PC-3 (cell line): ENCODE measurements at regions not wholly inside any gene's neighbourhood (a gene's known extent, or its start where the extent isn't known, plus 50 kb on each side); places are given as distances from the start of the nearest gene placed in this dataset.

ENCODE experiments used
- ATAC-seq: fragments of 200-7000 bp; cut with Tn5 transposase; 2 replicates; pipeline ENCODE4 v1.9.1; 2020; ENCODE audit warnings: mild to moderate bottlenecking, moderate library complexity
- BruUV-seq: library from RNA; stranded (reverse); fragments of 400-500 nt; replicated peaks from 2 replicates; lab custom pipeline; 2021; lab: Mats Ljungman, UMichigan
- CTCF ChIA-PET: fragments of 300-600 bp; sonication (Branson Sonifier 250); formaldehyde crosslinking; loops from one replicate; lab custom pipeline; 2022; ENCODE audit warnings: antibody characterized with exemption; lab: Charles Lee
- POLR2A ChIA-PET: fragments of 300-600 bp; sonication (Branson Sonifier 250); formaldehyde crosslinking; loops from one replicate; lab custom pipeline; 2022; ENCODE audit warnings: antibody characterized with exemption; ENCODE audit not compliant: unreplicated experiment; lab: Charles Lee
- DNase-seq: peaks from one replicate; pipeline ENCODE4 v3.0.0-alpha.2; 2015
- H2AFZ ChIP-seq: fragments of 300-600 bp; sonication (generic); 2 replicates; pipeline ENCODE4 v1.6.0; 2016; ENCODE audit warnings: antibody characterized with exemption, low read length
- H3F3A ChIP-seq: fragments of 300-600 bp; sonication (generic); one replicate; pipeline ENCODE4 v1.6.0; 2017; ENCODE audit warnings: antibody characterized with exemption, low read length, control low read depth, mild to moderate bottlenecking; ENCODE audit not compliant: unreplicated experiment
- H3K27ac ChIP-seq: fragments of 300-600 bp; sonication (generic); 2 replicates; pipeline ENCODE4 v1.5.1; 2016; ENCODE audit warnings: mild to moderate bottlenecking, low read length
- H3K27me3 ChIP-seq: fragments of 300-600 bp; sonication (generic); 2 replicates; pipeline ENCODE4 v1.6.1; 2016; ENCODE audit warnings: low read length, mixed read lengths
- H3K36me3 ChIP-seq: fragments of 300-600 bp; sonication (generic); 2 replicates; pipeline ENCODE4 v1.6.1; 2016; ENCODE audit warnings: low read depth, mixed run types, low read length, mixed read lengths
- H3K4me1 ChIP-seq: fragments of 300-600 bp; sonication (generic); 2 replicates; pipeline ENCODE4 v1.5.1; 2016; ENCODE audit warnings: low read length; ENCODE audit not compliant: insufficient read depth
- H3K4me2 ChIP-seq: fragments of 300-600 bp; sonication (generic); 2 replicates; pipeline ENCODE4 v1.6.0; 2016; ENCODE audit warnings: low read length
- H3K4me3 ChIP-seq: fragments of 300-600 bp; sonication (generic); 2 replicates; pipeline ENCODE4 v1.5.1; 2016; ENCODE audit warnings: mild to moderate bottlenecking, low read length, mixed read lengths
- H3K79me2 ChIP-seq: fragments of 300-600 bp; sonication (generic); 2 replicates; pipeline ENCODE4 v1.6.1; 2017; ENCODE audit warnings: low read length, mixed read lengths
- H3K9ac ChIP-seq: fragments of 300-600 bp; sonication (generic); 2 replicates; pipeline ENCODE4 v1.6.0; 2016; ENCODE audit warnings: mild to moderate bottlenecking, low read length
- H3K9me2 ChIP-seq: fragments of 300-600 bp; sonication (generic); replicated peaks from 2 replicates; pipeline ENCODE4 v1.6.1; 2016; ENCODE audit warnings: mixed run types, low read length, mixed read lengths
- H3K9me3 ChIP-seq: fragments of 300-600 bp; sonication (generic); 2 replicates; pipeline ENCODE4 v1.6.1; 2016; ENCODE audit warnings: low read length, mixed read lengths
- H4K20me1 ChIP-seq: fragments of 300-600 bp; sonication (generic); 2 replicates; pipeline ENCODE4 v1.6.1; 2016; ENCODE audit warnings: low read length, mixed read lengths
- CTCF ChIP-seq: fragments of 300-600 bp; sonication (generic); conservative IDR thresholded peaks from 2 replicates; pipeline ENCODE4 v1.5.1; 2017; ENCODE audit warnings: antibody characterized with exemption, low read depth, mild to moderate bottlenecking, low read length
- EZH2 ChIP-seq: fragments of 300-600 bp; sonication (generic); IDR thresholded peaks from one replicate; pipeline ENCODE4 v1.6.1; 2017; ENCODE audit warnings: antibody characterized with exemption, mild to moderate bottlenecking, low read length; ENCODE audit not compliant: unreplicated experiment
- EZH2phosphoT487 ChIP-seq: fragments of 300-600 bp; sonication (generic); IDR thresholded peaks from 2 replicates; pipeline ENCODE4 v1.6.1; 2018; ENCODE audit warnings: mild to moderate bottlenecking, antibody characterized with exemption, low read length, borderline replicate concordance
- intact Hi-C: fragments of 100-400 bp; cut with micrococcal nuclease; formaldehyde crosslinking; loops from 2 replicates; pipeline ENCODE4 v1.9.0; 2023

GRCh38 chr6:170177772-170178560 is 112.9 kb downstream of the DLL1 start:
- BruUV-seq = no TSS peak
- H3K27me3 ChIP-seq = no peaks in the 10 kb centered on the region
- H3K4me2 ChIP-seq = peak overlapping the region; percentile 36
- peak overlapping the region; percentile 69 for H3K27ac ChIP-seq
- H4K20me1 ChIP-seq = no peaks in the 10 kb centered on the region
- H3K36me3 ChIP-seq = no peaks in the 10 kb centered on the region
- no peak overlapping the region for H3K4me3 ChIP-seq
- intact Hi-C loops = loop anchor here (2.0 kb wide), 1 partner anchor 115 kb away; no protein-coding TSS in a partner anchor
- H3K79me2 ChIP-seq = no peaks in the 10 kb centered on the region
- no peaks in the 10 kb centered on the region for H3F3A ChIP-seq
- ATAC-seq (peak; percentile 21), DNase-seq (peak; percentile 37)
- H3K9ac ChIP-seq = no peak overlapping the region
- no peaks in the 10 kb centered on the region for H3K9me2 ChIP-seq
- H3K9me3 ChIP-seq = no peaks in the 10 kb centered on the region
- H2AFZ ChIP-seq = 0 out of 2 replicates have a peak overlapping the region, but pooled peaks have one; percentile 30
- POLR2A ChIA-PET = interaction anchor here (0.6 kb wide), 1 partner anchor 1481 kb away, joined by 3 read pairs; no protein-coding TSS in a partner anchor
- TF ChIP-seq CTCF (no peak), EZH2phosphoT487 (no peak), EZH2 (no peak)
- H3K4me1 ChIP-seq = peaks cover 31% of the 10 kb centered on the region
- CTCF ChIA-PET = no interaction called here

GRCh38 chr6:170176898-170177771 is 113.7 kb downstream of the DLL1 start:
- ChIA-PET POLR2A (no interaction called here), CTCF (no interaction called here)
- Histone ChIP-seq H3K9ac (no peak overlapping the region), H3K4me2 (peak overlapping the region; percentile 73), H3K79me2 (no peaks in the 10 kb centered on the region), H3K9me3 (no peaks in the 10 kb centered on the region), H2AFZ (peak overlapping the region; percentile 61; the same call in 1 of the 2 replicates), H3F3A (no peaks in the 10 kb centered on the region), H3K4me3 (peak overlapping the region; percentile 38; the same call in 1 of the 2 replicates), H4K20me1 (no peaks in the 10 kb centered on the region), H3K27me3 (peaks cover 6% of the 10 kb centered on the region; the same call in 1 of the 2 replicates), H3K27ac (no peak overlapping the region), H3K9me2 (no peaks in the 10 kb centered on the region), H3K4me1 (peaks cover 31% of the 10 kb centered on the region), H3K36me3 (no peaks in the 10 kb centered on the region)
- no TSS peak for BruUV-seq
- intact Hi-C loops = no loop called here
- TF ChIP-seq EZH2 = no peak
- TF ChIP-seq EZH2phosphoT487 = no peak
- no peak for TF ChIP-seq CTCF
- ATAC-seq (no peak), DNase-seq (no peak)
